GM21786 (cell line): ENCODE measurements at regions not wholly inside any gene's neighbourhood (a gene's known extent, or its start where the extent isn't known, plus 50 kb on each side); places are given as distances from the start of the nearest gene placed in this dataset.

ENCODE experiments used
- ATAC-seq: cut with Tn5 transposase; IDR thresholded peaks from one replicate; pipeline ENCODE4 v1.9.1; 2021; ENCODE audit not compliant: unreplicated experiment

GRCh38 chr12:127078577-127079350, 1188.2 kb upstream of the TMEM132C start:
- ATAC-seq = no peak

GRCh38 chr12:127079636-127080035, 1187.3 kb upstream of the TMEM132C start:
- ATAC-seq = no peak

GRCh38 chr12:127081058-127081457, 1185.9 kb upstream of the TMEM132C start:
- ATAC-seq = no peak

GRCh38 chr12:127083008-127083949, 1183.7 kb upstream of the TMEM132C start:
- ATAC-seq = peak; percentile 98

- no peak for ATAC-seq
Measured at GRCh38 chr12:127101076-127101475, 1165.9 kb upstream of the TMEM132C start.

- ATAC-seq = no peak
Measured at GRCh38 chr12:127106041-127106440, 1160.9 kb upstream of the TMEM132C start.

GRCh38 chr12:127106697-127107096, 1160.3 kb upstream of the TMEM132C start:
- ATAC-seq = no peak

GRCh38 chr12:127107744-127108143, 1159.2 kb upstream of the TMEM132C start:
- ATAC-seq = no peak

- peak; percentile 82 for ATAC-seq
Measured at GRCh38 chr12:127108360-127109215, 1158.4 kb upstream of the TMEM132C start.

GRCh38 chr12:127113945-127114344, 1153.0 kb upstream of the TMEM132C start:
- ATAC-seq = no peak

- ATAC-seq = no peak
Measured at GRCh38 chr12:127115468-127116035, 1151.4 kb upstream of the TMEM132C start.

- ATAC-seq = no peak
Measured at GRCh38 chr12:127118251-127118650, 1148.7 kb upstream of the TMEM132C start.

- ATAC-seq = no peak
Measured at GRCh38 chr12:127119600-127120140, 1147.3 kb upstream of the TMEM132C start.

- no peak for ATAC-seq
Measured at GRCh38 chr12:127120851-127121250, 1146.1 kb upstream of the TMEM132C start.

- ATAC-seq = no peak
Measured at GRCh38 chr12:127121494-127122084, 1145.4 kb upstream of the TMEM132C start.

- ATAC-seq = peak; percentile 78
Measured at GRCh38 chr12:127125607-127126259, 1141.2 kb upstream of the TMEM132C start.

GRCh38 chr12:127126260-127126628, 1140.7 kb upstream of the TMEM132C start:
- ATAC-seq = peak; percentile 8

- no peak for ATAC-seq
Measured at GRCh38 chr12:127127897-127128296, 1139.1 kb upstream of the TMEM132C start.

- ATAC-seq = no peak
Measured at GRCh38 chr12:127130506-127131124, 1136.4 kb upstream of the TMEM132C start.
